Stimulated activated CD8-positive, alpha-beta memory T cell treated with anti-CD3 and anti-CD28 coated beads, Interleukin-15, amount 100 ng/mL, for 48 hours (primary cell): ENCODE measurements at regions not wholly inside any gene's neighbourhood (a gene's known extent, or its start where the extent isn't known, plus 50 kb on each side); places are given as distances from the start of the nearest gene placed in this dataset.

ENCODE experiments used
- DNase-seq, 2 donors: peaks; one replicate each; pipeline ENCODE4 v3.0.0-alpha.2; 2020; ENCODE audit warnings: low read depth in 2 of 2

DNA sequence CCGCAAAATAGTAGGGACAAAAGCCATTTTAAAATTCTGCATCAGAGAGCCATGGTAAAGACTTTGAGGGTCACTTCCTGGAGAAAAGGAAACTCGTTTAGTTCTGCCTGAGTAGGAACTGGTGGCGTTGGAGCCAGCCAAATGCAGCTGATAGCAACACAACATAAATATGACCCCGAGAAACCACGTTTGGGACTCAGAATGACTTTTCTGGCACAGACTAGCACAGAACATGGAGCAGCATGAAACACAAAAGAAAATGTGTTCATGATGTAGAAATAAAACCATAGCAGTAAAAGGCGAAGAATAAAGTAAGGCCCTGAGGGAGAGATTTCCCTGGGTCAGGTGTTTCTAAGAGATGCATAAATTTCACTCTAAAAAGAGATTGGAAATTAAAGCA lies 149.2 kb upstream of the KLHL29 start:
- no peak for DNase-seq

DNA sequence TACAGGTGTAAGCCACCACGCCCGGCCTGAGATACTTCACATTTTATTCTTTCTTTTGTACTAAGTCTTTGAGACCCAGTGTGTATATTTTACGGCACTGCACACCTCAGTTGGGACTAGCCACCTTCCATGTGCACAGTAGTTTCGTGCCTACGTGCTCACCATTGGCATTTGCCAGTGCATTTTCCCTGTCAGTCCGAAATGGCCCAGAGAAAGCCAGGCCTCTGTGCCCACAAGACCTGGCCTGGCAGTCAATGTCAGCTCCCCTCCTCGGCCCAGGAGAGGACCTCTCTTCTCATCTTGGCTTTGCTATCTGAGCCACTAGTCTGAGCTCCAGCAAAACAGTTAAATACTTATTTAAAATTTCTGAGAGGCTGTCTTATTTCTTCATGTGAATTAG lies 147.8 kb upstream of the KLHL29 start:
- no peak for DNase-seq

DNA sequence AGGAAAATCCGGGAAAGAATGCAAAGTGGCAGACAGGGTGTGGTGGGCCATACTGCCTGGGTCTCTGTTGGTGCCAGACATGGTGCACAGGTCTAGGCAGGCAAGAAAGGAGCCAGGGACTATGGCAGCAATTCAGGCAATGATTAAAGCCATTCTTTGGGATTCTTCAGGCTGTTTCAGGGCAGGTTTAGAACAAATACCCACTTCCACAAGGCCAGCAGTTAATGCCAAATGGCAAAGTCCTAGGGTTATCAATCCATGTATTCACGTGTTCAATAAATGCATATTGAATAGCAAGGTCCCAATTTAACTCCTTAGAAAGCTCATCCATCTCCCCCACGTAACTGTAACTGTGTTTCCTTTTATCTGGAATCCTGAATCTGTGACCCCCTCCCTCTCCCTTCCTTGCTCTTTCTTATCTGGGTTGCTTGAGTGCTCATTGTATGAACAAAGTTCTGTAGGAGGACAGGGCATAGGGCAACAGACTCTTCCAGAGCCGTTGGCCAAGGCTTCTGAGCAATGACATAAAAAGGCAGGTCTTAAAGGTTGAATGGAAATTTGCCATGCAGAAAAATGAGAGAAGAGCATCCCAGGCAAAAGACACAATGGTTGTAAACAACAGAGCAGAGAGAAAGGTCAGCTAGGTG lies 146.8 kb upstream of the KLHL29 start:
- DNase-seq: no peak

DNA sequence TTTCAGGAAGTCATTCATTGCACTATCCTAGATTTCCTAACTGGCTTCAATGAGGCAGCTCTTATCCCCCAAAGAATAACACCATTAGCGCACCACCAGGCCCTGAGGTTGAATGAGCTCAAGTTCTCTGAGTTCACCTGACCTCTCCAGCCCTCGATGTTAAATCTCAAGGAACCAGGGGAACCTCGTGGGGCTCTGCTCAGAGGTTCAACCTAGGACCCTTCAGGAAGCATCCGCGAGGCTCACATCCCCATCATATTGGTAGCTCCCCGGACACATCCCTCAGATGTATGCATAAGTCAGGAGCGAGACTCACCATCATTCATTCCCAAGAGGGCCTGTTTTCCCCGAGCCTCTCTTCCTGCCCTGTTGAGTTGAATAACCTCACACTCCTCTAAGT lies 145.6 kb upstream of the KLHL29 start:
- DNase-seq: no peak

DNA sequence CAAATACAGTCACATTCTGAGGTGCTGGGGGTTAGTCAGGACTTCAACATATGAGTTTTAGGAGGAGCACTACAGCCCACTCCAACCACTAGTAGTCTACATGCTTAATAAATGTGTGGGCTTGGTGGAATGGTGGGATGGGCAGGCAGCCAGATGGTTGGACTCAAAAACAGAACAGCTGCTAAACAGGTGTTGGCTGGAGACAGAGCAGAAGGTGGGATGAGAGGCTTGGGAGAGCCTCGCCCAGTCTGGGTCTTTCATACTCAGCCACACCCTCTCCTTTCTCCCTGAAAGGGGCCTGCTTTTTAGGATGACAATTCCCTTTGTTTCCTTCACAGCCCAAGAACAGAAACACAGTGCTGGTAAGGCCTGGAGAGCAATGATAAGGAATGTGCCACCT lies 143.9 kb upstream of the KLHL29 start:
- DNase-seq: no peak

DNA sequence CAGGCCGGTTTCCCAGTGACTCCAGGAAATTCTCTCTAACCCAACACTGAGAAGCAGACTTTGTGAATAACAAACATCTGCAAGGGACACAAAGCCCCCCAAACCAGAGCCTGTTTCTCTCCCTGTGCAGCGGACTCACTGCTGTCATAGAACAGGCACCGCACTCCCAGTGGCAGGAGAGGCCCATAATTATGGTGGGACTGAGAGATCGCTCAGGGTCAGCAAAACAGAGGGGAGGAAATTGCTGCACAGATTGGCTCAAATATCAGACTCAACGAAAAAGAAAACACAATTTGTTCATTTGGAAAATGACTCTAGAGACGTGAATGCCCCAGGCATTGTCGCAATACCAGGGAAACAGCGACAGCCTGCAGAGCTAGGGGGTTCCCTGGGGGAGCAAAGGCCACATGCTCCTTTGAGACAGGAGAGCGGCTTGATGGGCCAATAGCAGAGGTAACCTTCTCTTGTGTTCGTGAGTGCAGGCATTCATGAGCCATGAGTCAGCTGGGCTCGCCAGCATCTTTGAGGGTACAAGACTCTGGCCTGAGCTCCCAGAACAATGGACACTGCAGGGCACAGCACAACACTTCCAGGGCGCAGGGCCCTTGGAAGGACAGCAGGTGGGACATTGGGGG lies 143.3 kb upstream of the KLHL29 start:
- DNase-seq: no peak

DNA sequence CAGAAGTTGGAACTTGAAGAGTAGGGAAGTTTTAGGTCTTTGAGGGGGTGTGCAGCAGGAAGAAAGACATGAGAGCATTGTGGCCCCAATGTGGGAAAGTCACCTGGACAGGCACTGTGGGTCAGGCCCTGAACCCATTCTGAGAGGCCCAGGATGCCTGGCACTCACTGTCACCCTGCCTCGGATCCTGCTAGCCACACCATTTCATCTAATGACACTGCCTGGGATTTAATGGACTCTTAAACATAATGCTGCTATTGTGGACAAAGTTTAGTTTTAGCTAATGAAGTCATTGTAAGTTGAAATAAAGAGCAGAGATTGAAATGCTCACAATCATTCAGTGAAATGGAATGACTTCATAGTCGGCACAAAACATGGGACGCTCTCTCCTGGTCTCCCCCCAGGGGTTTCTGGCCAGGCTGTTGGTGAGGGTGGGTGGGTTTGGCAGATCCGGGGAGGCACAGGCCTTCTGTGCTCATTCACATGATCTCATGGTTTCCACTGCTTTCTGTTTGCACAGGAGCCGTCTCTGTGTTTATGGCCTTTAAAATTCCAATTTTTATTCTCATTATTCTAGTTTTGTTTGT lies 141.8 kb upstream of the KLHL29 start:
- DNase-seq: no peak

DNA sequence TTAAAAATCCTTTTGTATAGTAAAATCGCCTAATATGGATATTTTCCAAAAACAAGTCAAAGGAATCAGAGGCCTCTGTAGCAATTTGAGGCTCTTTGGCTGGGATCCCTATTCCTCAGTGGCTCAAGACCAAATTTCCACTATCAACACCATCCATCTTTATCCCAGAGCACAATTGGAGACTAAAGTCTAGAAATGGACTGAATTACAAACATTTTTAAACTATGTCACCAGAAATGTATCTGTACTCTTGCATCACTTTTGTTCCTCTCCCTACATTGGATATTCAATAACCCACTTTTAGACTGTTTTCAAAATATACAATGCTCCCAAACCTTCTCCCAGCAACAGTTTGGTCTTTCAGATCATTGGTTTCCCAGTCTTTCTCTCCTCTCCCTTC lies 140.4 kb upstream of the KLHL29 start:
- no peak for DNase-seq

DNA sequence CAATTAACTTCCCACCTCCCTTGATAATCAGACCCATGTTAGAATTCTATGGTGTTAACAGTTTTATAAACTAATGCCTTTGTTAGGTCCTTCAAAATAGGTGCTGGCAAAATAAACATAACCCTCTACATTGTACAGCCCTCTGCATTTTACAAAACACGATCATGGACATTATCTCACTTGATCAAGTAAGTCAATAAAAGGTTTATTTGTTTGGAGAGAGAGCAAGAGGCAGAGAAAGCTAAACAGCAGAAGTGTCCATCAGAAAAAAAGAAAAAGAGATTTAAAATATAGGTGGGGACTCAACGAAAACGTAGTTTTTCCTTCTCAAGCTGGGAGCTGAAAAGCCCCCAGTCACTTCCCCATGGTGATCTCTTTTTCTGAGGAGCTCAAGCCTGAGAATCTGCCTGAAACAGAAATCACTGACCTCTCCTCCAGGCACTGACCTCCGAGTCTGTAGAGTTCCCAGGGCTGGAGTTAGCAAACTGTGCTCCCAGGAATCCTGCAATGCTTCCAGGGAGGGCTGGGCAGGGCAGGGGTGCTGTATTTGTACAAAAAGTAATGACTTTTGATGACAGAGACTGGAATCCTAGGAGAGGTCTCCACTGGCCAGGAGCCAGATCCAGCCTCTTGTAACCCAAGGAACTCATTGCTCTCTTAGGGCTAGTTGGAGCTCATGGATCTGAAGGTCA lies 137.8 kb upstream of the KLHL29 start:
- DNase-seq: no peak

DNA sequence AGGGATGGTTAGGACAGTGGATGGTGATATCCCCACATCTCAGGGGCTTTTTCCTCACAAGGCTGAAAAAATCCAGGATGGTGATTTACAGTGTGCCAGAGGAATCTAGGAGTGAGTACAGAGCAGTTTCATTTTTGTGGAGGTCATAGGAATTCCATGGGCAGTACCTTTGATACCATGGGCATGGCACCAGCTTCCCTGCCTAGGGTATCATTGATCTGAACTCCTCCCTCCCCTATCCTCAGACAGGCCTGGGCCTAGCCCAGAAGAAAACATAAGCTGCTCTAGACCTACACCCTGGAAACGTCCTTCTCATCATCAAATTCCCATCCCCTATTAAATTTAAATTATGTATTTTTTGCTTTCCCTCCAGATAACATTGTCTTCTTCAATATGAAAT lies 136.3 kb upstream of the KLHL29 start:
- DNase-seq: no peak

DNA sequence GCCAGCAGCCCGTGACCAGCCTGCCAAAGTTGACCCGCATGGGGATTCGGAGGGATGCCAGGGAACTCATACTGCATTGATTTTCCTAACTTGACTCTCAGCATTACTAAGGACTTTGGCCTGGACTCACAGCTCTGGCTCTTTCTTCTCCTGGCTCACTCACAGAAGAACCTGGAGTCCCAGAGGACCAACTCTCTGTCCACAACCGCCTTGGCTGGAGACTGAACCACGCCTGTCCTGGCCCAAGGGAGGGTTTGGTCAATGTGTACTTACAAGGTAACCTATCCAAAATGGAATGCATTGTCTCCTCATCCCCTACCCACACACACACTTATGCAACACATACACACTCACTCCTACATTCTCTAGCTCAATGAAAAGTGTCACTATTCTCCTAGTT lies 135.6 kb upstream of the KLHL29 start:
- no peak for DNase-seq

DNA sequence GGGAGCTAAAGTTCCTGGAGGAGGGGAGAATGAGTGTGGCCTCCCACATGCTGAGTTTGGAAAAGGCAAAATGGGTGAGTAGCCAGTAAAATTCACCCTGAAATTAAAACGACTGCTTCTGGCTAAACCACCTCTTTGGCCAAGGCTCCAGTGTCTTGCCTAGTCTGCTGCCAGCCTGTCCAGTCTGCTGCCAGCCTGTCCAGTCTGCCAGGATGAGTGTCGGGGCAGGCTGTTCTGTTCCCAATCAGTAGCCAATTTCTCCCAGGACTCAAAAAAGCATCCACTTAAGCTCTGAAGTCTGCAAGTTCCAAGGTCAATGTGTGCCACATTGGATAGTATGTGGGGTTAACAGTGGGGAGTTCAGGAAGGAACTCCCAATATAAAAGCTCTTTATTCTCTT lies 134.6 kb upstream of the KLHL29 start:
- DNase-seq: no peak

DNA sequence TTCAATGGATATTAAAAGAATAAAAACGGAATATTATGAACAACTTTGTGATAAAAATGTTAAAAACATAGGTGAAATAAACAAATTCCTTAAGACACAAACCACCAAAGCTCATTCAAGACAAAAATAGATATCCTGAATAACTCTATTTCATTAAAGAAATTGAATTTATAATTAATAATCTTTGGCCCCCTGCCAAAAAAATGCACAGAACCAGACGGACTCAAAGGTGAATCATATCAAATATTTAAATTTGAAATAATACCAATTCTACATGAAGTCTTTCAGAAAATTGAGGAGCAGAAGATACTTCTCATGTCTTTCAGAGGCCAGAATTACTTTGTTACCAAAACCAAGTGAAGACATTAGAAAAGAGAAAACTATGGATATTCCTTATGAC lies 128.3 kb upstream of the KLHL29 start:
- no peak for DNase-seq

DNA sequence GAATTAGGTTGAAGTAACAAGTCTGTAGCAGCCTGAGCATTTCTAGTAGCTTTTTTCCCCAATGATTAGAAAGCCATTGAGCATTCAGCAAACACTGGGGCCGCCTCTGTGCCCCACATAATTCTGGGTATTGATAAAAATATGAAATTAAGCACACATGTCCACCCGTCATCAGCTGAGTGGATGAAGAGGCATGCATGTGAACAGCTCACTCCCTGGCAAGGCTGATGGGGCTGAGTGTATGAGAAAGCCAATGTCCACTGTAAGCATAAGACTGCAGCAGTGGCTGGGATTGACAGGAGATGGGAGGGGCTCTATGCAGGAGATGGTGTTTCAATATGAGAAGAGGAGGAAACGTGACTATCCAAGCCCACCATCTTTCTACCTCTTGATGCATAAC lies 124.4 kb upstream of the KLHL29 start:
- no peak for DNase-seq

DNA sequence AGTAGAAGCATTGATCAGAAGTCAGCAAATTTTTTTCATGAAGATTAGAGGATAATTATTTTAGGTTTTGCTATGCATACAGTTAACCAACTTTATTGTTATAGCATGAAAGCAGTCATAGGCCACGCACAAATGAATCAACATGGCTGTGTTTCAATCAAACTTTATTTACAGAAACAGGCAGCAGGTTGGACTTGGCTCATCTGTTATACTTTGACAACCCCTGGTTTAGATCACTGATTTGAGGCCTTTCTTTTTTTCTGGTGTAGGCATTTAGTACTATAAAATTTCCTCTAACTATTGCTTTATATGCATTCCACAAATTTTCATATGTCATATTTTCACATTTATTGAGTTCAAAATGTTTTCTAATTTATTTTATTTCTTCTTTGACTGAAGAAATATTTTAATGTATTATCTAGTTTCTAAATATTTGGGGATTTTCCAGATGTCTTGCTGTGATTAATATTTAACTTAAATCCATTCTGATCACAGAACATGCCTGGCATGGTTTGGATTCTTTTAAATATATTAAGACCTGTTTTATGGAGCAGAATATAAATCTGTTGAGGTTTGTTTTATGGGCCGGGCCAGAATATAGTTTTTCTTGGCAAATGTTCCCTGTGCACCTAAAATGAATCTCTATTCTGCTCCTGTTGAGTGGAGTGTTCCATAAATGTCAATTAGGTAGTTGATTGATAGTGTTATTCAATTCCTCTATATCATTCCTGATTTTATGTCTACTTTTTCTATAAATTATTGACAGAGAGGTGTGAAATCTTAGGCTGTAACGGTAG lies 116.3 kb upstream of the KLHL29 start:
- no peak for DNase-seq

DNA sequence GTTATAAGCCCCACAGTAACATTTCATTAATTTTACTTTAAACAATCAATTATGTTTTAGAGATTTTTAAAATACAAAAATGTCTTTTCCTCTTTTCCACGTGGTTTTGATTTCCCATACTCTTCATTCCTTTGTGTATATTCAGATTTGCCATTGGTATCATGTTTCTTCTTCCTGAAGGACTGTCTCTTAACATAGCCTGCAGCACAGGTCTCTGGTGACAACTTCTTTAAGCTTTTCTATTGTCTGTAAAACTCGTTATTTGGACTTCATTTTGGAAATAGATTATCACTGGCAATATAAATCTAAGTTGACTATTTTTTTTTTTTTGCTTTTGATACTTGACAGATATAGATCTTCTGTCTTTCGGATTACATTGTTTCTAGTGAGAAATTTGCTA lies 115.2 kb upstream of the KLHL29 start:
- DNase-seq: no peak

DNA sequence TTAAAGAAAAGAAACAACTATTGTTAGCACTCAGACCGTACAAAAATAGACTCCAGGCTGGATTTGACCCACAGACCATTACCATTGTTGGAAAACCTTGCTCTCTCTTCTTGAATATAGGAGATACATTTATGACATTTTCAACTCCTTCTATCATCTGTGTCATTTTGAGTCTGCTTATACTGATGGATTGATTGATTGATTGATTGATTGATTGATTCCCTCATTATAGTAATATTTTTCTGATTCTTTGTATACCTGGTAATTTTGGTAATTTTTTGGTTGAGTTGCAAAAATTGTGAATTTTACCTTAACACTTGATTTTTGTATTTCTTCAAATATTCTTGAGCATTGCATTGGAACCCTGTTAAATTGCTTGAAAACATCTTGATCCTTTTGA lies 114.2 kb upstream of the KLHL29 start:
- no peak for DNase-seq

DNA sequence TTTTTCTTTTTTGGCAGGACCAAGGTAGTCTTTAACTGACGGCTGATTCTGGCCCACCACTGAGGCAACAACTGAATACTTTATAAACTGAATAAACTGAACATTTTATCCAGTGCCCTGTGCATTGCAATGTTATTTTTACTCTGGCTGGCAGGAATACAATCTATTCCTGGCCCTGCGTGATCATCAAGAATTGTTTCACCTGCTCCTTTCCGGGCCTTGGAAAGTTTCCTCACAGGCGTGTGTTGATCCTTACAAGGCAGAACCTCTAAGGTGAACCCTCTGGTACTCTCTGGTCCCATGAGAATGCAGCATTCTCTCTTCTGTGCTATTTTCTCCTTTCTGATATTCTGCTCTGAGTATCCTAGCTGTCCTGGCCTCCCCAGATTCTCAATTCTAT lies 113.7 kb upstream of the KLHL29 start:
- DNase-seq: no peak

DNA sequence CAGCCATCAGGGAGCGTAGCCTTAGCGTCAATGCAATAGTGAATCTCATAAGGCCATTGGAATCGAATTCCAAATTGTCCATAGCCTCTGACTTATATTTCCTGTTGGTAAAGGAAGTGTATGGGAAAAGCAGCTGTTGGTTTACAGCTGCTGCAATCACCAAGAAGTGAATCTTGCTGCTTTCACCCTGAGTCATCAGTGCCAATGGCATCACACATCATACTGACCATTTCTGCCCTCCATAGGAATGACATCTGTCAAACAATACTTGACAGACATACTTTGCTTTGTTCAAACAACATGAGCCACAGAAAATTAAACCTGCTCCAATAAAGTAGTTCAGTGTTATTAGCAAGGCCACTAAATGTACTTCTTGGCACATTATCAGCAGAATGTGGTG lies 111.2 kb upstream of the KLHL29 start:
- DNase-seq: no peak

DNA sequence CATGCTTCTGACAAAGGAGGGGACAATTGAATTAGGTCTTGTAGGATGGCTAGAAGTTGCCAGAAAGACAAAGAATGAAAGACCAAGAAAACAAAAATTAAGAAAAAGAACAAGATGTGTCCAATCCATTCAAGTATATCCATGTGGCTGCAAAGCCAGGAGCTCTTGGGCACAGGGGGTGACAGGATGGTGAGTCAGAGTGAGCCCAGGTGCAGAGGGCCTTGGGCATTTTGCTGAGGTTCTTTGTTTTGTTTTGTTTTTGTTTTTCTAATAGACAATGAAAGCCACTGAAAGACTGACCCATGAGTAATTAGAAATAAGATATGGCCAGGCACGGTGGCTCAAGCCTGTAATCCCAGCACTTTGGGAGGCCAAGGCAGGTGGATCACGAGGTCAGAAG lies 104.6 kb upstream of the KLHL29 start:
- DNase-seq: no peak

DNA sequence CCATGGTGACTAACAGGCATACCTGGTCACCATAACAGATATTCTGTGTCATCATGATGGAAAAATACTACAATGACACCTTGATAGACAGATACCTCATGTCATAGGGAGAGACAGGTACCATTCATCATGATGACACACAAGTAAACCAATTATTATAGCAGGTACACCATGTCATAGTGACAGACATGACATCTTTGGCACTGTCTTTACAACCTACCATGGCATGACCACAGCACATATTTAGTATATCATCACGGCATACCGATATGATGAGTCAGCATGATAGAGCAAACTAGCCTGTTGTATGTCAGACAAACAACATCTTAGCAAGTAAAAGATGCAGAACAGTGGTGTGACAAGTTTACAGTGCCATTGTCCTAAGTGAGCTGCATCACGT lies 101.3 kb upstream of the KLHL29 start:
- no peak for DNase-seq

DNA sequence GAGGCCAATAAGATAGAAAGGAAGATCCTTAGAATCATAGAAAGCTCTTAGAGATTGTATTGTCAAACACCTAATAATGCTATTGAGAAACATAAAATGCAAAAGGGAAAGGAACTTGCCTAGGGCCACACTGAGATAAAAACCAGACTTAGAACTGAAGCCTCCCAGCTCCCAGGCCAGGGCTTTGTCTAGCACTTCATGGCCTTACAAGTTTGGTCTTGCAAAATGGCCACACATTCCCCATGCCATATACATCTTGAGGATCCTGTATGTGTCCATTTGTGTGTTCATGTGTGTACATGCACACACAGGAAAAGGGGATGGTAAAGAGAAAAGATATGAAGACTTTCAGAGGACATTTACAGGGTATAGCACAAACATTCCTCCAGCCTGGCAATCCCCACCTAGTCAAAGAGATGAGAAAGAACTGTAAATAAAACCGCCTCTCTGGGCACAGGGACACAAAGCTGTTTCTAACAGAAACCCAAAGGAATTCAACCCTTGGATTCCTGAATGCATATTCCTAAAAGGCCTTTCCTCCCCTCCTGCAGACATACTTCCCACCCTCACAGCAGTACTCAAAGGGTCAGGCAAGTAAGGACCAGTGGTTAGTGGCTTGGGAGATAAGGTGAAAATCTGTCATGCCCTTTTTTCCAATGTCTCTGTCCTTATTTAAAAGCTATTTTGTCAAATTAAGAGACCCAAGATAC lies 99.7 kb upstream of the KLHL29 start:
- DNase-seq: no peak
